Right renal cortex interstitium (tissue), 3 donors: ENCODE measurements at regions not wholly inside any gene's neighbourhood (a gene's known extent, or its start where the extent isn't known, plus 50 kb on each side); places are given as distances from the start of the nearest gene placed in this dataset.

ENCODE experiments used
- DNase-seq, 3 donors: peaks; one replicate each; pipeline ENCODE4 v3.0.0-alpha.2; 2013; ENCODE audit warnings: low read depth in 3 of 3, low spot score in 2 of 3

GRCh38 chr14:54125109-54125508, 168.5 kb upstream of the BMP4 start:
- DNase-seq = no peak

GRCh38 chr14:54126947-54127346, 170.3 kb upstream of the BMP4 start:
- DNase-seq = no peak

GRCh38 chr14:54127526-54127925, 170.9 kb upstream of the BMP4 start:
- DNase-seq = no peak

GRCh38 chr14:54129850-54130640, 173.4 kb upstream of the BMP4 start:
- DNase-seq = no peak

GRCh38 chr14:54132496-54132895, 175.9 kb upstream of the BMP4 start:
- DNase-seq = no peak

DNA sequence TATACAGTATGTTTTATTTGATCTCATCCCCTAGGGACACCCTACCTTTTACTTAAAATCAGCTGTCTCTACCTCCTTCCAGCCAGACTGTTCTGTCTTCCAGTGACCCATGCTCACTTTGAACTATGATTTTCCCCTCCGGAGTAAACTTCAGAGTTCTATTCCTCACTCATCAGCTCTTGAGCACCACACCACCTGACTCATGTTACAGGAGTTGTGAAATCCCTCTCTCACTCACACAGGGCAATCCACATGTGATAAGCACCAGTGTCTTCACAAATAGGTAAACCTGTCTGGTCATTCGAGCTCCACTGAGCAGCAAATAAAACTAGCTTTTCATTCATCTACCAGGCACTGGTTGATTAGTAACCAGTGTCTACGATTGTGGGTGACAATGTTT, 177.3 kb upstream of the BMP4 start:
- DNase-seq = peak in 1 of 3 donors; percentile 4

- DNase-seq = no peak
Observed at GRCh38 chr14:54135804-54136280, 179.2 kb upstream of the BMP4 start.

GRCh38 chr14:54136894-54137613, 180.4 kb upstream of the BMP4 start:
- DNase-seq = no peak

- no peak for DNase-seq
Observed at GRCh38 chr14:54137614-54137961, 181.0 kb upstream of the BMP4 start.

DNA sequence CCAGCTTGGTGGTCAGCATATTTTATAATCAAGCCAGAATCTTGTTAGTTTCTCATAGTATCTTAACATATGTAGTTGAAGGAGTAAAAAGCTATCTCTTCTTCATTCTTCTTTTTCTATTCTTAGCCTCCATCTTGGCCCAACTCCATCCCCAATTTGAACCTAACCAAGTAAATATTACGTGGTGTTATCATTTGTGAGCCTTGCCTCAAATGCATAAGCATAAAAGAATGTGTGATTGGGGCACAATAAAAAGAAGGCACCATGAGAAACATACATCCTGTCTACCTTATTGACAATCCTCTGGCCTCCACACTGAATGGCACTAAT, 181.4 kb upstream of the BMP4 start:
- DNase-seq = no peak

DNA sequence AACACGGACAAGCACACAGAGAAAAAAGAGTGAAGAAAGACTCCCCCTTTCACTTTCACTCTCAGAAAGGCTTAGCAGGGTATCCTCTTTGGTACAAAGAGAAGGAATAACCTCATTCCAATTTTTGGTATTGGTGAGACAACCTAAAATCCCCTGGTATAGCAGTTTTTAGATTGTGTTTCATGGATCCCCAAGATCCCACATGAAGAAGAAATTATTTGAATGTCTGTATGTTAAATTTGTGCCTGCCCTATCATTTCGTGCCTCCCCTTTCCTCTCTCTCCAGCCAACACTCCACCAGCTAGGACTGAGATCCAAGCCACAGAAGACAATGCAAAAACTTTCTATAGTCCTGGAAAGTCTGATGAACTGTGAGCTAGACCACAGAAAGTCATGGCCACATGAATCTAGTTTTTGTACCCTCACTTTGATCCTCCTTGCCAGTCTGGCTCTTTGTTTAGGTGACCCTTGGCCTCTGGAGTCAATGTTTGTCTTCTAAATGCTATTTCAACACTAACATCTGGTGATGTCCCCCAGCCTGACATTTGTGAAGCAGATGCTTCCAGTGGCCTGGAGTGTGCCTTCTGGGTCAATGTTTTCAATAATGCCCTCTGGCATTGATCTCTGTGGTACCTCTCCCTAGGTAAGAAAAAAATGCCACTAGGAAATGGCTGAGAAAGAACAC, 181.9 kb upstream of the BMP4 start:
- DNase-seq = no peak

- peak in 2 of 3 donors; percentile 15 to 24 for DNase-seq
Observed at GRCh38 chr14:54140551-54140950, 183.9 kb upstream of the BMP4 start.

- DNase-seq = no peak
Observed at GRCh38 chr14:54146601-54147000, 190.0 kb upstream of the BMP4 start.

- no peak for DNase-seq
Observed at GRCh38 chr14:54147282-54147681, 190.7 kb upstream of the BMP4 start.

GRCh38 chr14:54147758-54148157, 191.1 kb upstream of the BMP4 start:
- no peak for DNase-seq

DNA sequence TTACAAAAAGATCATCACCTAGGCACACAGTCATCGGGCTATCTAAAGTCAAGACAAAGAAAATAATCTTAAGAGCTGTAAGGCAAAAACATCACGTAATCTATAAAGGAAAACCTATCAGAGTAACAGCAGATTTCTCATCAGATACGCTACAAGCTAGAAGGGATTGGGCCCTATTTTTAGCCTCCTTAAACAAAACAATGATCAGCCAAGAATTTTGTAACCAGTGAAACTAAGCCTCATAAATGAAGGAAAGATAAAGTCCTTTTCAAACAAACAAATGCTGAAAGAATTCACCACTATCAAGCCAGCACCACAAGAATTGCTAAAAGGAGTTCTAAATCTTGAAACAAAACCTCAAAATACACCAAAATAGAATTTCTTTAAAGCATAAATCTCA, 191.6 kb upstream of the BMP4 start:
- no peak for DNase-seq

GRCh38 chr14:54152351-54152750, 195.7 kb upstream of the BMP4 start:
- no peak for DNase-seq

DNA sequence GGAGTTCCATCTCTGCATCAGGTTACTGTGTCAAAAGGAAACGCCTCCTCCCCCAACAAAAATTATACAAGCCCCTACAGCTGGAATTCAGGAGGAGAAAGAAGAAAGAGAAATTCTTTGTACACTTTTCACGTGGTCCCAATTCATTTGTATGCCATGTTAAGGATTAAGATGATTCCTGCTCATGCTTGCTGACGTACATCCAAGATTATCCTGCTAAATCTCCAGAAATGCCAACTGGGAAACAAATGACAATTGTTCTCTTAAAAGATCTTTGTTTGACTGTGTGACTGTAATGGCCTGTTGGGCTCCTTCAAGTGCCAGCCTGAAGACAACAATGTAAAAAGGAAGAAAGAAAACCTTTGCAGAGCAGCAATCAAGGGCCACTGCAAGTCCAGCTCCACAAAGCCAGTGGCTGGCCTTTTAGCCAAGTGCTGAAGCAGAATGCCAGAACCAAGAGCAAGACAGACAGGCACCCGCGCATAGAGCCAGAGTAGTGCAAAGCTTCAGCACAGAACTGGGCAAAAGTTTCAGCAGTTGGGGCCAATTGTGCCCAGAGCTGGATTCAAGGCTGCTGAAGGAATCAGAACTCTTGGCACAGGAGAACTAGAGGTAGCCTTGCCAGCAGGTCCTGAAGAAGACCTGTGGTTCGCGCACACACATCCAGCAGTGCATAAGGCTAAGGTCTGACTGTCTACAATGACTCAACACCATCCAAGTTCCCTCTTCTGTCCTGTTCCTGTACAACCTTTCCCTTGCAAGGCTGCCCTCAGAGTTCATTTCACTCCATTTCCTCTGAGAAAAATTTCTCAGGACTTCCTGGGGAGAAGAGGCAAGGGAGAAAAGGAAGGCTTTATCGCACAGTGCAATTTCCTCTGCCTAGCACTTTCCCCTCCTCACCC, 209.7 kb upstream of the BMP4 start:
- DNase-seq = no peak

DNA sequence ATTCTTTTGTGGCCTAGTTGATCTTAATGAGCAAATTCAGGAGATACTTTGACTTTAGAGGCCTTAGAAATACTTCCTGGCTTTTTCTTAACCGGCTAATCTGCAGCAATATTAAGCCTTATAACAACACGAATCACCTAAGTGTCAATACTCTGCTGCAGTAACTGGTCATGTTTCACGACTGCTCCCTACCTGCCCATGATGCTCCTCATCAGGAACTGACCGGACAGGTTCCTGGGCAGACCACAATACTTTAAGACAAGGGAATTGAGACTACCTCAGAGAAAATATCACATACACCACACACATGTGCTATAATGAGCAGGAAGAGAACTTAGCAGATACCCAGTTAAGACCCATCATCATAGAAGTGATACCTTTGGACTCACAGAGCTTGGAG, 211.9 kb upstream of the BMP4 start:
- no peak for DNase-seq

- DNase-seq = no peak
Observed at GRCh38 chr14:54169254-54169924, 212.8 kb upstream of the BMP4 start.
